ENCODE measurements at regions not wholly inside any gene's neighbourhood (a gene's known extent, or its start where the extent isn't known, plus 50 kb on each side); places are given as distances from the start of the nearest gene placed in this dataset.

GRCh38 chr10:62726142-62726541 is 78.4 kb upstream of the ADO start:
- H3K4me1 Mint-ChIP-seq: peaks cover 8% of the 10 kb centered on the region
- no peak overlapping the region for H3K27ac ChIP-seq (ENCODE audit: low read depth, low read length)
- H3K9me3 ChIP-seq (ENCODE audit: control insufficient read depth, low read length): no peaks in the 10 kb centered on the region
- no peak overlapping the region for H3K4me3 Mint-ChIP-seq
- no peaks in the 10 kb centered on the region for H3K36me3 ChIP-seq (ENCODE audit: control insufficient read depth, insufficient read depth, low read length)
- H3K27ac Mint-ChIP-seq: no peak overlapping the region
- TF ChIP-seq CTCF (conservative IDR thresholded peaks at IDR 0.05): no peak
- peaks cover 72% of the 10 kb centered on the region for H3K27me3 ChIP-seq (ENCODE audit: control insufficient read depth, insufficient read depth, low read length, poor library complexity, severe bottlenecking)
- H3K4me3 ChIP-seq (ENCODE audit: low read length): no peak overlapping the region
- 92 to 95% methylated on average over 3 to 5 of the region's 5 CpGs for WGBS, 2 experiments (ENCODE audit: insufficient coverage in 1 of 2, insufficient read length in 1 of 2)
- no peaks in the 10 kb centered on the region for H3K36me3 Mint-ChIP-seq (ENCODE audit: low read depth)
- DNase-seq: no peak
- no peak overlapping the region for H3K9ac ChIP-seq (ENCODE audit: extremely low read depth, low read length, poor library complexity, severe bottlenecking)
- H3K9me3 Mint-ChIP-seq: no peaks in the 10 kb centered on the region
- H3K4me1 ChIP-seq (ENCODE audit: control insufficient read depth, insufficient read depth, low read length): no peaks in the 10 kb centered on the region
- H3K27me3 Mint-ChIP-seq (ENCODE audit: insufficient read depth): peaks cover 50% of the 10 kb centered on the region

GRCh38 chr10:62726638-62727037 is 77.9 kb upstream of the ADO start:
- Histone ChIP-seq H3K4me1 (ENCODE audit: control insufficient read depth, insufficient read depth, low read length) (no peaks in the 10 kb centered on the region), H3K4me3 (ENCODE audit: low read length) (no peak overlapping the region), H3K36me3 (ENCODE audit: control insufficient read depth, insufficient read depth, low read length) (no peaks in the 10 kb centered on the region), H3K27me3 (ENCODE audit: control insufficient read depth, insufficient read depth, low read length, poor library complexity, severe bottlenecking) (peaks cover 75% of the 10 kb centered on the region), H3K9me3 (ENCODE audit: control insufficient read depth, low read length) (no peaks in the 10 kb centered on the region), H3K27ac (ENCODE audit: low read depth, low read length) (no peak overlapping the region), H3K9ac (ENCODE audit: extremely low read depth, low read length, poor library complexity, severe bottlenecking) (no peak overlapping the region)
- Mint-ChIP-seq H3K27ac (no peak overlapping the region), H3K4me1 (peaks cover 8% of the 10 kb centered on the region), H3K4me3 (no peak overlapping the region), H3K36me3 (ENCODE audit: low read depth) (no peaks in the 10 kb centered on the region), H3K27me3 (ENCODE audit: insufficient read depth) (peaks cover 54% of the 10 kb centered on the region), H3K9me3 (no peaks in the 10 kb centered on the region)
- no peak for TF ChIP-seq CTCF (conservative IDR thresholded peaks at IDR 0.05)
- no peak for DNase-seq
- WGBS, 2 experiments (ENCODE audit: insufficient coverage in 1 of 2, insufficient read length in 1 of 2): 92 to 100% methylated on average over 1 to 2 of the region's 2 CpGs

- Mint-ChIP-seq H3K4me1 (peaks cover 8% of the 10 kb centered on the region), H3K27me3 (ENCODE audit: insufficient read depth) (peaks cover 53% of the 10 kb centered on the region), H3K27ac (no peak overlapping the region), H3K9me3 (no peaks in the 10 kb centered on the region), H3K36me3 (ENCODE audit: low read depth) (no peaks in the 10 kb centered on the region), H3K4me3 (no peak overlapping the region)
- DNase-seq: no peak
- H3K9ac ChIP-seq (ENCODE audit: extremely low read depth, low read length, poor library complexity, severe bottlenecking): no peak overlapping the region
- 84% methylated on average over 2 of the region's 2 CpGs; no CpG with 5 or more reads in 1 of the 2 experiments for WGBS, 2 experiments (ENCODE audit: insufficient coverage in 1 of 2, insufficient read length in 1 of 2)
- H3K9me3 ChIP-seq (ENCODE audit: control insufficient read depth, low read length): no peaks in the 10 kb centered on the region
- no peaks in the 10 kb centered on the region for H3K36me3 ChIP-seq (ENCODE audit: control insufficient read depth, insufficient read depth, low read length)
- no peak overlapping the region for H3K4me3 ChIP-seq (ENCODE audit: low read length)
- no peaks in the 10 kb centered on the region for H3K4me1 ChIP-seq (ENCODE audit: control insufficient read depth, insufficient read depth, low read length)
- no peak overlapping the region for H3K27ac ChIP-seq (ENCODE audit: low read depth, low read length)
- TF ChIP-seq CTCF (conservative IDR thresholded peaks at IDR 0.05): no peak
- peaks cover 80% of the 10 kb centered on the region for H3K27me3 ChIP-seq (ENCODE audit: control insufficient read depth, insufficient read depth, low read length, poor library complexity, severe bottlenecking)
Measured at GRCh38 chr10:62727934-62728333, 76.6 kb upstream of the ADO start.

All from endodermal cell (in vitro differentiated cells).